Cardiac muscle cell (in vitro differentiated cells and primary cell): ENCODE measurements at regions not wholly inside any gene's neighbourhood (a gene's known extent, or its start where the extent isn't known, plus 50 kb on each side); places are given as distances from the start of the nearest gene placed in this dataset.
A peak's percentile ranks its signal among the peaks of the same experiment; 100 is the strongest.

Experiments
- DNase-seq, 2 donors: peaks; one replicate each; pipeline versions ENCODE4 v3.0.0 to v3.0.0-alpha.2; 2010 to 2017; ENCODE audit warnings: low read depth in 1 of 2, low spot score in 1 of 2
- H3K27ac ChIP-seq: fragments of 200-600 bp; sonication (generic); 2 replicates; pipeline ENCODE4 v1.5.1; 2016
- H3K27me3 ChIP-seq: fragments of 200-600 bp; sonication (generic); 2 replicates; pipeline ENCODE4 v1.6.0; 2016; ENCODE audit warnings: control low read depth
- H3K36me3 ChIP-seq: fragments of 200-600 bp; sonication (generic); 2 replicates; pipeline ENCODE4 v1.5.1; 2016; ENCODE audit warnings: control low read depth
- H3K4me1 ChIP-seq: fragments of 200-600 bp; sonication (generic); 2 replicates; pipeline ENCODE4 v1.8.1; 2017; ENCODE audit warnings: low read depth, mild to moderate bottlenecking, mixed run types
- H3K4me3 ChIP-seq: fragments of 200-600 bp; sonication (generic); 2 replicates; pipeline ENCODE4 v1.5.1; 2016; ENCODE audit warnings: mild to moderate bottlenecking
- H3K9me3 ChIP-seq: fragments of 200-600 bp; sonication (generic); 2 replicates; pipeline ENCODE4 v1.5.1; 2017; ENCODE audit warnings: low read depth, mild to moderate bottlenecking, control low read depth
- CTCF ChIP-seq: IDR thresholded peaks from 2 replicates; pipeline ENCODE4 v1.5.1; 2012; ENCODE audit warnings: low read depth, mild to moderate bottlenecking, low read length

DNA sequence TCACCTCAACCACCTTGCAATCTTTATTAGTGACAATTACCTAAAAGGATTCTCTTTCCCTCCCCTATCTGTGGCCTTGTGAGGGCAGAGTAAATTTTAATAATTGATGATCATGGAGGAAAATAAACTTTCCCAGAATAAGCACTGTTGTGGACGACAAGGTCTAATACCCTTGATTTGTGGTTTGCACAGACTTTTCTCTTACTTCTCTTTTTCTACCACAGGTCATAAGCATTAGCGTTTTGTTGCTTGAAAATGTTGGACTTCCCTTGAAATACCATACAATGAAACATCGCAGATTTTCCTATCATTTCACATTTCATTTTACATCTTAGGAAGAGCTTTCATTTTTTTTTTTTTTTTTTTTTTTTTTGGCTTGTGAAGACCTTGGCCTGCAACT lies 188.1 kb upstream of the TMEM72 start:
- Histone ChIP-seq H3K27me3 (no peaks in the 10 kb centered on the region), H3K9me3 (no peaks in the 10 kb centered on the region), H3K4me3 (no peak overlapping the region), H3K27ac (no peak overlapping the region), H3K36me3 (no peaks in the 10 kb centered on the region), H3K4me1 (peaks cover 8% of the 10 kb centered on the region)
- no peak for TF ChIP-seq CTCF
- DNase-seq, result no peak

DNA sequence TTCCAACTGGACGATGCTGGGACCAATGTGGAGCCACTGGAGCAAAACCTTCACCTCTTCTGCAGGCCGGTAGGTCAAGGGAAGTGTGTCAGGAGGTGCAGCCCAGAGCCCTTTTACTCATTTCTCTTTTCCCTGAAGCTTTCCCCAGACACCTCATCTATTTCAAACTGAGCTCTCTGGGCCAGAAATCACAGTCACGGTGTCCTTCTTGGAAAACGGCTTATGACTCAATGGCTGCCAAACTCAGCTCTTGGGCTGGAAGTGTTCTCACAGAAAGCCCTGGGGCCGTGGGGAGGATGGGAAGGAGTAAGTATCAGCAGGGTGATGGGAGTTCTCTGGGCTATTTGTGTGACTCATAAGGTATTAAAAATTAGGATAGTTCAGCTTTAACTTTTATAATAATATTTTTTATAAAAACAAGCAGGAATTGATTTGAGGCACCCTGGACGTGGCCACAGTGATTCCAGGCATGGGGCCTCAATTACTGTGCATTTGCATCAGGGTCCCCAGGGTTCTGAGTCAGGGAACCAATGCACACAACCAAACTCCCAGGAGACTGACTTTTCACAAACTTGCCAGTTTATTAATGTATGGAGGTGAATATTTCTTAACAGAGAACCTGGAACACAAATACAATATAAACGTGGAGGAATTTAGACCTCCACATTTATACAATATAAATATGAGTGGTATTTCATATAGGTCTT lies 187.4 kb upstream of the TMEM72 start:
- no peak for TF ChIP-seq CTCF
- H3K9me3 ChIP-seq, result no peaks in the 10 kb centered on the region
- H3K27ac ChIP-seq, result no peak overlapping the region
- H3K4me3 ChIP-seq, result no peak overlapping the region
- peaks cover 8% of the 10 kb centered on the region for H3K4me1 ChIP-seq
- DNase-seq, result peak in 1 of 2 donors; percentile 39
- no peaks in the 10 kb centered on the region for H3K36me3 ChIP-seq
- H3K27me3 ChIP-seq, result no peaks in the 10 kb centered on the region

GRCh38 chr10:44724415-44725174 lies 186.5 kb upstream of the TMEM72 start:
- H3K36me3 ChIP-seq, result no peaks in the 10 kb centered on the region
- no peaks in the 10 kb centered on the region for H3K27me3 ChIP-seq
- H3K9me3 ChIP-seq, result no peaks in the 10 kb centered on the region
- H3K4me1 ChIP-seq, result peaks cover 8% of the 10 kb centered on the region
- DNase-seq, result peak in 1 of 2 donors; percentile 26
- no peak overlapping the region for H3K4me3 ChIP-seq
- H3K27ac ChIP-seq, result no peak overlapping the region
- no peak for TF ChIP-seq CTCF

DNA sequence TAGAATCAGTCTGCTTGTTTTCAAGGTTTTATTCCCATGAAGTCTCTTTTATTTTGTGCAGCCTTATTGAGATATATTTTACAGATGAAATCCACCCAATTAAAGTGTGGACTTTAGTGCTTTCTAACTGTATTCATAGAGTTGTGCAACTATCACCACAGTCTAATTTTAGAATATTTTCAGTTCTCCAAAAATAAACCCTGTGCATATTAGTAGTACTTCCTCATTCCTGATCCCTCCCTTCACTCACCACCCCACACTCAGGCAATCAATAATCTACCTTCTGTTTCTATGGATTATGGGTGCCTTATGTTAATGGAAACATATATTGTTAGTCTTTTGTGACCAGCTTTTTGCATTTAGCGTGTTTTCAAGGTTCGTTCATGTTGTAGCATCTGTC lies 185.7 kb upstream of the TMEM72 start:
- Histone ChIP-seq H3K27ac (no peak overlapping the region), H3K27me3 (no peaks in the 10 kb centered on the region), H3K36me3 (no peaks in the 10 kb centered on the region), H3K9me3 (no peaks in the 10 kb centered on the region), H3K4me1 (peaks cover 8% of the 10 kb centered on the region), H3K4me3 (no peak overlapping the region)
- TF ChIP-seq CTCF, result no peak
- peak in 1 of 2 donors; percentile 25 for DNase-seq

GRCh38 chr10:44731283-44731682 lies 179.9 kb upstream of the TMEM72 start:
- H3K4me1 ChIP-seq, result no peaks in the 10 kb centered on the region
- no peaks in the 10 kb centered on the region for H3K36me3 ChIP-seq
- no peak for TF ChIP-seq CTCF
- no peaks in the 10 kb centered on the region for H3K9me3 ChIP-seq
- H3K4me3 ChIP-seq, result no peak overlapping the region
- no peak for DNase-seq
- H3K27me3 ChIP-seq, result no peaks in the 10 kb centered on the region
- H3K27ac ChIP-seq, result no peak overlapping the region
